AG04449 (cell line): ENCODE measurements at regions not wholly inside any gene's neighbourhood (a gene's known extent, or its start where the extent isn't known, plus 50 kb on each side); places are given as distances from the start of the nearest gene placed in this dataset.

Experiments
- CTCF ChIA-PET: fragments of 350-600 bp; formaldehyde crosslinking; extraction: SDS; loops from one replicate; lab custom pipeline; 2021; ENCODE audit warnings: antibody characterized with exemption; lab: Yijun Ruan, JAX
- POLR2A ChIA-PET: fragments of 400-600, 350-600 bp; formaldehyde crosslinking; extraction: SDS; loops from one replicate; lab custom pipeline; 2020; ENCODE audit warnings: antibody characterized with exemption, inconsistent platforms; lab: Yijun Ruan, JAX
- DNase-seq: peaks from one replicate; pipeline ENCODE4 v3.0.0-alpha.2; 2010; ENCODE audit warnings: low read depth, low spot score
- H3K4me3 ChIP-seq: 2 replicates; pipeline ENCODE4 v1.5.1; 2011; ENCODE audit warnings: low read depth, mild to moderate bottlenecking, control low read depth, low read length
- CTCF ChIP-seq: IDR thresholded peaks from one replicate; pipeline ENCODE4 v1.5.1; 2011; ENCODE audit warnings: mild to moderate bottlenecking, moderate library complexity, low read length, control low read depth, inconsistent platforms; ENCODE audit not compliant: insufficient read depth; ENCODE audit errors: missing control alignments

DNA sequence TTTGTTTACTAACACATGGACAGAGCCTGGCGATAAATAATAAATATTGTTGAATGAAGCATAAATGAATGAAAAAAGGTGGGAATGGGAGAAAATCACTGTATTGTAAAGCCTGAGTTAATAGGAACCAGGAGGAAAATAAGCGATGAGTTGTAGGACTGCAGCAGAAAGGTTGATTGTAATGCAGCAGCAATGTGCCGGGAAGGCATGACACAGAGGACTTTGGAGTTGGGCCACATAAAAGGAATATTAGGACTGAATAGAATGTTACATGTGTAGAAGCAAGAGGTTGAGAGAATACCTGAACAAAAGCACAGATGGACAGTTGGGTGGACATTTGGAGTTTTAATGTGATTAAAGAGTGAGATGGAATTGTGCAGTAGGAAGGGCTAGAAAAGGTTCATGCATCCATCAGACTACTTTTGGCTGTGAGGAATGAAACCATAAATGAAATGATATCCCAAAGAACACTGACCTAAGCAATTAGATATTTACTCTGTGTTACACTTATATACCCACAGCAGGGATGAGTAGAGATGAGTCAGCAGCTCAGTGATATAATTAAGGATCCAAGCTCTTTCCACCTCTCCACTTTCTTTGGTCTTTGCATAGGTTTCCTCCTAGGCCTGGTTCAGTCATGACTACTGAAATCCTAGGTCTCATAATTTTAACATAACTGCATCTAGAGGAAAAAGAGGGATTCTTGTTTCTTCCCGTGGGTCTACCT, 55.4 kb downstream of the CCER1 start:
- no peak for TF ChIP-seq CTCF
- POLR2A ChIA-PET = interaction anchor here (1.0 kb wide), 1 partner anchor 22 kb away, joined by 3 read pairs; no protein-coding TSS in a partner anchor
- H3K4me3 ChIP-seq = no peak overlapping the region
- CTCF ChIA-PET = interaction anchor here (1.8 to 2.3 kb wide), 2 partner anchors 8 to 10 kb away, joined by 6 to 18 read pairs; no protein-coding TSS in a partner anchor
- no peak for DNase-seq

- POLR2A ChIA-PET = no interaction called here
- DNase-seq = no peak
- CTCF ChIA-PET = interaction anchor here (0.6 to 1.8 kb wide), 3 partner anchors 10 to 343 kb away, joined by 3 to 6 read pairs (median 4); no protein-coding TSS in a partner anchor
- no peak for TF ChIP-seq CTCF
- no peak overlapping the region for H3K4me3 ChIP-seq
Observed at GRCh38 chr12:90897986-90898385, 57.0 kb downstream of the CCER1 start.

DNA sequence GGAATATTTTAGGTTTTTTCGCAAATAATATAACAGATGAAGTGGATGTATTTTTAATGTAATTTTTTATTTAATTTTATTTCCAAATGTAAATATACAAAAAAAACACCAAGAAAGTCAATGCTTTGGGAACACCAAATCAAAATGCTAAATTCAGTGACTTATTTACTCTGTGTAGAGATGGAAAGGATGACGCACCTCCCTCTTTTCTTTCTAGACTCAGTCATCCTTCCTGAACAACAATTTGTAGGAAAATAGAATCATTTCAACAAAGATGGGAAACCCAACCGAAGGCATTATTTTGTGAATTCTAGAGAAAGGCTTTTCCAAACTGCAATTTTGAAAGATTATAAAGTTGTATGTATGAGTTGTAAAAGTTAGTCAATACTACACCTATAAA, 57.7 kb downstream of the CCER1 start:
- no peak for TF ChIP-seq CTCF
- no peak for DNase-seq
- POLR2A ChIA-PET = no interaction called here
- CTCF ChIA-PET = interaction anchor here (1.3 to 1.8 kb wide), 3 partner anchors 10 to 43 kb away, joined by 4 to 6 read pairs (median 4); no protein-coding TSS in a partner anchor
- H3K4me3 ChIP-seq = no peak overlapping the region

- ChIA-PET CTCF (interaction anchor here (1.3 kb wide), 1 partner anchor 11 kb away, joined by 4 read pairs; no protein-coding TSS in a partner anchor), POLR2A (no interaction called here)
- TF ChIP-seq CTCF = no peak
- no peak for DNase-seq
- H3K4me3 ChIP-seq = no peak overlapping the region
Observed at GRCh38 chr12:90896821-90897220, 58.2 kb downstream of the CCER1 start.

DNA sequence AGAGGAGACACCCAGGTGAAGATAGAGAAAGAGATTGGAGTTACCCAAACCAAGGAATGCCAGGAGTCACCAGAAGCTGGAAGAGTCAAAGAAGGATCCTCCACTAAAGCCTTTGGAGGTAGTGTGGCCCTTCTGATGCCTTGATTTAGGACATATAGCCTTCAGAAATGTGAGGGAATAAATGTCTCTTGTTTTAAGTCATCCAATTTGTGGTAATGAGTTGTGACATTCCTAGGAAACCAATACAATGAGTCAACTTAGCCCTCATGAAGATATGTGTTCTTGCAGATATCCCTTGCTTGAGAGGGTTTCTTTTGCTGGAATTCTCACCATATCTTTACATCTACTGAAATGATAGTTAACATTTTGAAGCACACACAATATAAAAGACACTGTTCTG, 58.8 kb downstream of the CCER1 start:
- CTCF ChIA-PET = interaction anchor here (1.3 to 2.5 kb wide), 3 partner anchors 10 to 42 kb away, joined by 3 to 5 read pairs (median 4); no protein-coding TSS in a partner anchor
- H3K4me3 ChIP-seq = no peak overlapping the region
- peak; percentile 77 for DNase-seq
- POLR2A ChIA-PET = no interaction called here
- no peak for TF ChIP-seq CTCF

- CTCF ChIA-PET = no interaction called here
- TF ChIP-seq CTCF = no peak
- no peak for DNase-seq
- no peak overlapping the region for H3K4me3 ChIP-seq
- POLR2A ChIA-PET = no interaction called here
Observed at GRCh38 chr12:90888316-90888715, 66.7 kb downstream of the CCER1 start.
